Loucy (cell line): ENCODE measurements at regions not wholly inside any gene's neighbourhood (a gene's known extent, or its start where the extent isn't known, plus 50 kb on each side); places are given as distances from the start of the nearest gene placed in this dataset.

Source experiments
- H2AFZ ChIP-seq: fragments of 200-600 bp; sonication (generic); 2 replicates; pipeline ENCODE4 v1.6.0; 2016; ENCODE audit warnings: antibody characterized with exemption, mild to moderate bottlenecking, low read length, moderate library complexity
- H3F3A ChIP-seq: fragments of 200-600 bp; 2 replicates; pipeline ENCODE4 v1.6.0; 2016; ENCODE audit warnings: antibody characterized with exemption, low read depth, mild to moderate bottlenecking
- H3K27me3 ChIP-seq: fragments of 200-600 bp; sonication (generic); 2 replicates; pipeline ENCODE4 v1.6.1; 2014; ENCODE audit warnings: low read length, mild to moderate bottlenecking; ENCODE audit not compliant: insufficient read depth, poor library complexity, severe bottlenecking
- H3K36me3 ChIP-seq: fragments of 200-600 bp; sonication (generic); 2 replicates; pipeline ENCODE4 v1.6.1; 2016; ENCODE audit warnings: low read length; ENCODE audit not compliant: insufficient read depth
- H3K4me1 ChIP-seq: fragments of 200-600 bp; sonication (generic); 2 replicates; pipeline ENCODE4 v1.5.1; 2014; ENCODE audit warnings: low read length, mild to moderate bottlenecking; ENCODE audit not compliant: insufficient read depth, poor library complexity, severe bottlenecking
- H3K4me2 ChIP-seq: fragments of 200-600 bp; sonication (generic); 2 replicates; pipeline ENCODE4 v1.6.0; 2014; ENCODE audit warnings: antibody characterized with exemption, low read length, low read depth, mild to moderate bottlenecking; ENCODE audit not compliant: poor library complexity, severe bottlenecking
- H3K4me3 ChIP-seq: fragments of 200-600 bp; sonication (generic); 2 replicates; pipeline ENCODE4 v1.5.1; 2014; ENCODE audit warnings: low read length, mild to moderate bottlenecking, mixed read lengths; ENCODE audit not compliant: poor library complexity, severe bottlenecking
- H3K79me2 ChIP-seq: fragments of 200-600 bp; sonication (generic); 2 replicates; pipeline ENCODE4 v1.6.1; 2014; ENCODE audit warnings: low read length; ENCODE audit not compliant: insufficient read depth
- H3K9ac ChIP-seq: fragments of 200-600 bp; sonication (generic); 2 replicates; pipeline ENCODE4 v1.6.0; 2014; ENCODE audit warnings: mild to moderate bottlenecking, low read depth, low read length, moderate library complexity; ENCODE audit not compliant: poor library complexity, severe bottlenecking
- H3K9me2 ChIP-seq: fragments of 200-600 bp; sonication (generic); replicated peaks from 2 replicates; pipeline ENCODE4 v1.6.1; 2016; ENCODE audit warnings: low read depth, low read length, mixed read lengths
- H3K9me3 ChIP-seq: fragments of 200-600 bp; sonication (generic); 2 replicates; pipeline ENCODE4 v1.6.1; 2014; ENCODE audit warnings: mild to moderate bottlenecking, antibody characterized with exemption, low read length, low read depth; ENCODE audit not compliant: insufficient read depth
- H4K20me1 ChIP-seq: fragments of 200-600 bp; sonication (generic); 2 replicates; pipeline ENCODE4 v1.6.0; 2014; ENCODE audit warnings: antibody characterized with exemption, low read length, mild to moderate bottlenecking; ENCODE audit not compliant: insufficient read depth, poor library complexity, severe bottlenecking
- CTCF ChIP-seq: fragments of 200-600 bp; sonication (generic); conservative IDR thresholded peaks from 2 replicates; pipeline ENCODE4 v1.5.1; 2014; ENCODE audit warnings: mild to moderate bottlenecking, antibody characterized with exemption, low read length
- EZH2phosphoT487 ChIP-seq: fragments of 200-600 bp; IDR thresholded peaks from 2 replicates; pipeline ENCODE4 v1.6.1; 2018; ENCODE audit warnings: antibody characterized with exemption, mild to moderate bottlenecking, moderate library complexity, borderline replicate concordance

DNA sequence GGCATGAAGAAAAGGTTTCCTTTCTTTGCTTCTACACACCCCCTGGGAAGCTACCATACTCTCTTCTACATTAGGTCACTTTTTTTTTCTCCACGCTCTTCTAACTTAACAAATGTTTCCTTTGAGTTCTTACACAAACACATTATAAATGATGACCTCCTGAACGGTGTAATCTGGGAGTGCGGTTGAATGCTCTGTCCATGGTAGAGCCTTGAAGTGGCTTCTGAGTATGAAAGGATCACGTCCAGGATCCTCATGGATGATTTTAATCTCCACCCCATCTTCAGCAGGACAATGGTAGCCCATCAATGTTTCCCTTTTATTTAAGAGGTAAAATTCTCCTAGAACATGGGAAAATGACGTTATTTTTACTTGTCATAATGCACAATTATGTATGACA, 587.3 kb downstream of the SEMA5A start:
- no peaks in the 10 kb centered on the region for H4K20me1 ChIP-seq
- no peaks in the 10 kb centered on the region for H3K36me3 ChIP-seq
- H3K9ac ChIP-seq = no peak overlapping the region
- no peaks in the 10 kb centered on the region for H3K27me3 ChIP-seq
- H3K9me3 ChIP-seq = no peaks in the 10 kb centered on the region
- no peak overlapping the region for H2AFZ ChIP-seq
- no peaks in the 10 kb centered on the region for H3K79me2 ChIP-seq
- H3K9me2 ChIP-seq = no peaks in the 10 kb centered on the region
- no peak overlapping the region for H3K4me3 ChIP-seq
- H3F3A ChIP-seq = no peaks in the 10 kb centered on the region
- no peaks in the 10 kb centered on the region for H3K4me1 ChIP-seq
- TF ChIP-seq CTCF (no peak), EZH2phosphoT487 (no peak)
- H3K4me2 ChIP-seq = no peak overlapping the region

GRCh38 chr5:8961219-8961618, 584.7 kb downstream of the SEMA5A start:
- H3K36me3 ChIP-seq = no peaks in the 10 kb centered on the region
- no peak for TF ChIP-seq CTCF
- TF ChIP-seq EZH2phosphoT487 = no peak
- no peaks in the 10 kb centered on the region for H3K9me2 ChIP-seq
- no peak overlapping the region for H3K9ac ChIP-seq
- no peak overlapping the region for H3K4me2 ChIP-seq
- no peak overlapping the region for H2AFZ ChIP-seq
- H4K20me1 ChIP-seq = no peaks in the 10 kb centered on the region
- H3K9me3 ChIP-seq = no peaks in the 10 kb centered on the region
- no peaks in the 10 kb centered on the region for H3K4me1 ChIP-seq
- no peaks in the 10 kb centered on the region for H3F3A ChIP-seq
- no peaks in the 10 kb centered on the region for H3K79me2 ChIP-seq
- no peaks in the 10 kb centered on the region for H3K27me3 ChIP-seq
- no peak overlapping the region for H3K4me3 ChIP-seq

GRCh38 chr5:8961956-8962355, 583.9 kb downstream of the SEMA5A start:
- Histone ChIP-seq H3F3A (no peaks in the 10 kb centered on the region), H3K27me3 (no peaks in the 10 kb centered on the region), H3K9me2 (no peaks in the 10 kb centered on the region), H3K36me3 (no peaks in the 10 kb centered on the region), H3K9me3 (no peaks in the 10 kb centered on the region), H3K4me2 (no peak overlapping the region), H3K79me2 (no peaks in the 10 kb centered on the region), H2AFZ (no peak overlapping the region), H3K4me1 (no peaks in the 10 kb centered on the region), H3K4me3 (no peak overlapping the region), H4K20me1 (no peaks in the 10 kb centered on the region), H3K9ac (no peak overlapping the region)
- TF ChIP-seq CTCF = no peak
- no peak for TF ChIP-seq EZH2phosphoT487
